Left lung (tissue), 4 donors: ENCODE measurements at regions not wholly inside any gene's neighbourhood (a gene's known extent, or its start where the extent isn't known, plus 50 kb on each side); places are given as distances from the start of the nearest gene placed in this dataset.

Experiments
- ATAC-seq: fragments of 200-7000 bp; cut with Tn5 transposase; one replicate; pipeline ENCODE4 v1.9.1; 2020; ENCODE audit warnings: moderate library complexity
- DNase-seq, 4 donors: peaks; one replicate each; pipeline ENCODE4 v3.0.0-alpha.2; 2013 to 2020
- H3K27ac ChIP-seq, 2 donors: fragments of 200-600 bp; sonication (generic) in 1 of 2; one replicate each; pipeline versions ENCODE4 v1.5.0 to v1.8.0; 2020 to 2021
- H3K27me3 ChIP-seq, 2 donors: fragments of 200-600 bp; sonication (generic) in 1 of 2; one replicate each; pipeline versions ENCODE4 v1.5.0 to v1.8.0; 2020 to 2021
- H3K36me3 ChIP-seq, 2 donors: fragments of 200-600 bp; sonication (generic) in 1 of 2; one replicate each; pipeline versions ENCODE4 v1.5.0 to v1.8.0; 2020 to 2021
- H3K4me1 ChIP-seq, 2 donors: fragments of 200-600 bp; one replicate each; pipeline ENCODE4 v1.8.0; 2021
- H3K4me3 ChIP-seq, 2 donors: fragments of 200-600 bp; sonication (generic) in 1 of 2; one replicate each; pipeline versions ENCODE4 v1.5.0 to v1.8.0; 2020 to 2021; ENCODE audit warnings: mild to moderate bottlenecking in 1 of 2
- H3K9me3 ChIP-seq, 2 donors: fragments of 200-600 bp; sonication (generic) in 1 of 2; one replicate each; pipeline versions ENCODE4 v1.5.0 to v1.8.0; 2020 to 2021
- CTCF ChIP-seq, 2 donors: fragments of 200-600 bp; sonication (generic) in 1 of 2; IDR thresholded peaks; one replicate each; pipeline versions ENCODE4 v1.5.0 to v1.8.0; 2021; ENCODE audit warnings: antibody characterized with exemption in 2 of 2
- intact Hi-C, 2 donors: fragments of 100-400 bp; cut with DNase I; formaldehyde crosslinking; loops; one replicate each; pipeline versions ENCODE4 v1.11.2 to v1.14.2; 2022
- donor health status: DM: no; HTN: yes; CAD: no.
- donor health status: DM: no; HTN: no; CAD: no.

GRCh38 chr3:64303881-64304280 lies 78.6 kb upstream of the PRICKLE2 start:
- H3K27me3 ChIP-seq: no peaks in the 10 kb centered on the region
- DNase-seq: no peak
- no peak for ATAC-seq
- intact Hi-C loops: no loop called here
- no peak overlapping the region for H3K4me3 ChIP-seq
- no peaks in the 10 kb centered on the region for H3K36me3 ChIP-seq
- H3K9me3 ChIP-seq: no peaks in the 10 kb centered on the region
- no peak for TF ChIP-seq CTCF (IDR thresholded peaks at IDR 0.05)
- H3K4me1 ChIP-seq: no peaks in the 10 kb centered on the region
- no peak overlapping the region for H3K27ac ChIP-seq

GRCh38 chr3:64303401-64303800 lies 78.1 kb upstream of the PRICKLE2 start:
- no peak for ATAC-seq
- Histone ChIP-seq H3K9me3 (no peaks in the 10 kb centered on the region), H3K4me3 (no peak overlapping the region), H3K27ac (no peak overlapping the region), H3K36me3 (no peaks in the 10 kb centered on the region), H3K27me3 (no peaks in the 10 kb centered on the region), H3K4me1 (no peaks in the 10 kb centered on the region)
- TF ChIP-seq CTCF (IDR thresholded peaks at IDR 0.05): no peak
- DNase-seq: no peak
- intact Hi-C loops: no loop called here

- DNase-seq (no peak), ATAC-seq (no peak)
- intact Hi-C loops: no loop called here
- Histone ChIP-seq H3K4me3 (no peak overlapping the region), H3K9me3 (peaks cover 0 to 14% of the 10 kb centered on the region in 2 donors), H3K27ac (no peak overlapping the region), H3K36me3 (no peaks in the 10 kb centered on the region), H3K4me1 (no peaks in the 10 kb centered on the region), H3K27me3 (no peaks in the 10 kb centered on the region)
- TF ChIP-seq CTCF (IDR thresholded peaks at IDR 0.05): no peak
These were observed 76.2 kb upstream of the PRICKLE2 start for GRCh38 chr3:64301476-64301875.

GRCh38 chr3:64300790-64301423 lies 75.6 kb upstream of the PRICKLE2 start:
- no peak overlapping the region for H3K27ac ChIP-seq
- H3K36me3 ChIP-seq: no peaks in the 10 kb centered on the region
- intact Hi-C loops: no loop called here
- H3K4me3 ChIP-seq: no peak overlapping the region
- DNase-seq: no peak
- H3K9me3 ChIP-seq: peaks cover 0 to 14% of the 10 kb centered on the region in 2 donors
- H3K27me3 ChIP-seq: no peaks in the 10 kb centered on the region
- no peaks in the 10 kb centered on the region for H3K4me1 ChIP-seq
- no peak for TF ChIP-seq CTCF (IDR thresholded peaks at IDR 0.05)
- no peak for ATAC-seq

- no peak for ATAC-seq
- intact Hi-C loops: no loop called here
These were observed 73.9 kb upstream of the PRICKLE2 start for GRCh38 chr3:64299206-64299605.

More at GRCh38 chr3:64299206-64299605, 73.9 kb upstream of the PRICKLE2 start:
- Histone ChIP-seq H3K9me3 (peaks cover 0 to 14% of the 10 kb centered on the region in 2 donors), H3K36me3 (no peaks in the 10 kb centered on the region), H3K27ac (no peak overlapping the region), H3K27me3 (no peaks in the 10 kb centered on the region), H3K4me1 (no peaks in the 10 kb centered on the region), H3K4me3 (no peak overlapping the region)
- no peak for DNase-seq
- TF ChIP-seq CTCF (IDR thresholded peaks at IDR 0.05): no peak
